ENCODE measurements at regions not wholly inside any gene's neighbourhood (a gene's known extent, or its start where the extent isn't known, plus 50 kb on each side); places are given as distances from the start of the nearest gene placed in this dataset.

DNA sequence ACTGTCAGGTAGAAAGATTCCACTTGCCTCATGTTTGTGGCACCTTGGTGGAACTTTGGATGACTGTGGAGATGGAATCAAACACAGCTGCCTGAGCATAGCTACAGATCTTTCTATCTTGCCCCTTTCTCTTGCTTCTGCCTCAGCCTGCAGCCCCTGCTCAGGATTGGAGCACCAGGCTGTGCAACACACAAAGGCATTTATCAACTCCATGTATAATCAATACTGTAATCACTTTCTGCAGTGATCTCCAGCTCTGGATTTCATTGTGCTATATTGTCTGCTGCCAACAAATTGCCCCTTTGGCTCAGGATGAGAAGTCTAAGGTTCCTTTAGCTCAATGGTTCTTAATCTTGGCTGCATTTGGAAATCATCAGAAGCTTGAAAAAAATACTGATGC, 86.3 kb upstream of the PRPS1 start:
- no peak for DNase-seq
- no peak for TF ChIP-seq CTCF (IDR thresholded peaks at IDR 0.05)
- Mint-ChIP-seq H3K27ac (no peak overlapping the region), H3K9me3 (no peaks in the 10 kb centered on the region), H3K4me1 (peaks cover 0 to 5% of the 10 kb centered on the region in 2 donors), H3K27me3 (ENCODE audit: low read depth in 2 of 2) (no peaks in the 10 kb centered on the region), H3K36me3 (no peaks in the 10 kb centered on the region), H3K4me3 (no peak overlapping the region)
- ATAC-seq, result no peak
- H3K4me1 ChIP-seq (ENCODE audit: control insufficient read depth, insufficient read depth, low read length), result no peaks in the 10 kb centered on the region
- intact Hi-C loops (cut with micrococcal nuclease), result no loop called here
- H3K9me3 ChIP-seq (ENCODE audit: control insufficient read depth, insufficient read depth, low read length), result no peaks in the 10 kb centered on the region
- no peaks in the 10 kb centered on the region for H3K36me3 ChIP-seq (ENCODE audit: control insufficient read depth, insufficient read depth, low read length)
- no peak overlapping the region for H3K4me3 ChIP-seq (ENCODE audit: low read length)
- H3K27me3 ChIP-seq (ENCODE audit: control insufficient read depth, insufficient read depth, low read length), result no peaks in the 10 kb centered on the region
- no peak overlapping the region for H3K27ac ChIP-seq (ENCODE audit: low read length)

- H3K4me3 ChIP-seq (ENCODE audit: low read length), result no peak overlapping the region
- no peak overlapping the region for H3K27ac ChIP-seq (ENCODE audit: low read length)
- H3K36me3 ChIP-seq (ENCODE audit: control insufficient read depth, insufficient read depth, low read length), result no peaks in the 10 kb centered on the region
- no peak for TF ChIP-seq CTCF (IDR thresholded peaks at IDR 0.05)
- DNase-seq, result no peak
- Mint-ChIP-seq H3K4me1 (peaks cover 0 to 5% of the 10 kb centered on the region in 2 donors), H3K27ac (no peak overlapping the region), H3K36me3 (no peaks in the 10 kb centered on the region), H3K9me3 (no peaks in the 10 kb centered on the region), H3K27me3 (ENCODE audit: low read depth in 2 of 2) (no peaks in the 10 kb centered on the region), H3K4me3 (no peak overlapping the region)
- no peaks in the 10 kb centered on the region for H3K4me1 ChIP-seq (ENCODE audit: control insufficient read depth, insufficient read depth, low read length)
- intact Hi-C loops (cut with micrococcal nuclease), result no loop called here
- H3K27me3 ChIP-seq (ENCODE audit: control insufficient read depth, insufficient read depth, low read length), result no peaks in the 10 kb centered on the region
- ATAC-seq, result no peak
- no peaks in the 10 kb centered on the region for H3K9me3 ChIP-seq (ENCODE audit: control insufficient read depth, insufficient read depth, low read length)
- 65% methylated on average over 2 of the region's 2 CpGs for WGBS (ENCODE audit: insufficient coverage)
Measured at GRCh38 chrX:107542500-107542899, 85.8 kb upstream of the PRPS1 start.

- intact Hi-C loops (cut with micrococcal nuclease), result no loop called here
- H3K36me3 ChIP-seq (ENCODE audit: control insufficient read depth, insufficient read depth, low read length), result no peaks in the 10 kb centered on the region
- no peak for ATAC-seq
- H3K36me3 Mint-ChIP-seq, result no peaks in the 10 kb centered on the region
- 93% methylated on average over 7 of the region's 7 CpGs for WGBS (ENCODE audit: insufficient coverage)
- H3K4me1 Mint-ChIP-seq, result no peaks in the 10 kb centered on the region
- H3K4me3 ChIP-seq (ENCODE audit: low read length), result no peak overlapping the region
- no peak for DNase-seq
- no peak overlapping the region for H3K4me3 Mint-ChIP-seq
- TF ChIP-seq CTCF (IDR thresholded peaks at IDR 0.05), result no peak
- no peaks in the 10 kb centered on the region for H3K9me3 ChIP-seq (ENCODE audit: control insufficient read depth, insufficient read depth, low read length)
- no peak overlapping the region for H3K27ac Mint-ChIP-seq
- no peaks in the 10 kb centered on the region for H3K9me3 Mint-ChIP-seq
- H3K27me3 Mint-ChIP-seq (ENCODE audit: low read depth in 2 of 2), result peaks cover 0 to 9% of the 10 kb centered on the region in 2 donors
- H3K27ac ChIP-seq (ENCODE audit: low read length), result no peak overlapping the region
- H3K4me1 ChIP-seq (ENCODE audit: control insufficient read depth, insufficient read depth, low read length), result no peaks in the 10 kb centered on the region
- H3K27me3 ChIP-seq (ENCODE audit: control insufficient read depth, insufficient read depth, low read length), result no peaks in the 10 kb centered on the region
Measured at GRCh38 chrX:107547621-107548020, 80.7 kb upstream of the PRPS1 start.

DNA sequence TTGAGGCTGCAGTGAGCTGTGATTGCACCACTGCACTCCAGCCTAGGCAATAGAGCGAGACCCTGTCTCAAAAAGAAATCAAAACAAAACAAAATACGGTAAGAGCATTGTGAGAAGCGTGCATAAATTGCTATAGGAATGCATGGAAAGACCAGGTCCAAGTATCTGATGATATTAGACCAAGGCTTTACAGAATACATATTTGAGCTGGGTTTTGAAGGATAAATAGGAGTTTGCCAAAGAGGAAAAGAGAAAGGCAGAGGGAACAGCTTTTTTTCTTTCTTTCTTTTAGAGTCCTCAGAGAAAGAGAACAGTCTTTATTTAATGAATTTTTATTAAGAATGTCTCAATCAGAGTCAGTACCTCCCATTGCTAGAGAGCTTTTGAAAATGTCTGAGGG, 79.5 kb upstream of the PRPS1 start:
- no peak overlapping the region for H3K27ac Mint-ChIP-seq
- DNase-seq (no peak), ATAC-seq (no peak)
- Histone ChIP-seq H3K27ac (ENCODE audit: low read length) (no peak overlapping the region), H3K4me1 (ENCODE audit: control insufficient read depth, insufficient read depth, low read length) (no peaks in the 10 kb centered on the region), H3K36me3 (ENCODE audit: control insufficient read depth, insufficient read depth, low read length) (no peaks in the 10 kb centered on the region), H3K27me3 (ENCODE audit: control insufficient read depth, insufficient read depth, low read length) (no peaks in the 10 kb centered on the region), H3K4me3 (ENCODE audit: low read length) (no peak overlapping the region), H3K9me3 (ENCODE audit: control insufficient read depth, insufficient read depth, low read length) (no peaks in the 10 kb centered on the region)
- H3K4me1 Mint-ChIP-seq, result no peaks in the 10 kb centered on the region
- peaks cover 0 to 9% of the 10 kb centered on the region in 2 donors for H3K27me3 Mint-ChIP-seq (ENCODE audit: low read depth in 2 of 2)
- no peak for TF ChIP-seq CTCF (IDR thresholded peaks at IDR 0.05)
- 100% methylated on average over 2 of the region's 3 CpGs for WGBS (ENCODE audit: insufficient coverage)
- no peak overlapping the region for H3K4me3 Mint-ChIP-seq
- H3K9me3 Mint-ChIP-seq, result no peaks in the 10 kb centered on the region
- intact Hi-C loops (cut with micrococcal nuclease), result no loop called here
- H3K36me3 Mint-ChIP-seq, result no peaks in the 10 kb centered on the region

Data from natural killer cell (primary cell).